HUES48 (cell line): ENCODE measurements at regions not wholly inside any gene's neighbourhood (a gene's known extent, or its start where the extent isn't known, plus 50 kb on each side); places are given as distances from the start of the nearest gene placed in this dataset.
"Not testable (repeated sequence)": the region's sequence is repeated elsewhere in the genome, so short reads cannot be mapped to it uniquely, and the experiment has no call there.

Source experiments
- H3K27ac ChIP-seq: one replicate; pipeline ENCODE4 v1.7.0; 2013; ENCODE audit warnings: low read depth, low read length, inconsistent platforms
- H3K27me3 ChIP-seq: 2 replicates; pipeline ENCODE4 v1.6.1; 2013; ENCODE audit warnings: mild to moderate bottlenecking, low read length; ENCODE audit not compliant: control insufficient read depth, insufficient read depth
- H3K36me3 ChIP-seq: 2 replicates; pipeline ENCODE4 v1.6.1; 2013; ENCODE audit warnings: low read length; ENCODE audit not compliant: control insufficient read depth, insufficient read depth
- H3K4me1 ChIP-seq: 2 replicates; pipeline ENCODE4 v1.6.1; 2013; ENCODE audit warnings: mild to moderate bottlenecking, low read length; ENCODE audit not compliant: control insufficient read depth, insufficient read depth
- H3K4me3 ChIP-seq: 2 replicates; pipeline ENCODE4 v1.5.1; 2013; ENCODE audit warnings: mild to moderate bottlenecking, low read depth, low read length
- H3K9ac ChIP-seq: 2 replicates; pipeline ENCODE4 v1.6.1; 2013; ENCODE audit warnings: mild to moderate bottlenecking, low read depth, low read length, moderate library complexity
- H3K9me3 ChIP-seq: 2 replicates; pipeline ENCODE4 v1.6.1; 2013; ENCODE audit warnings: low read length; ENCODE audit not compliant: control insufficient read depth, insufficient read depth

GRCh38 chr21:15291621-15292266 lies 226.9 kb upstream of the NRIP1 start:
- Histone ChIP-seq H3K27ac (no peak overlapping the region), H3K4me1 (peaks cover 18% of the 10 kb centered on the region), H3K9me3 (no peaks in the 10 kb centered on the region), H3K36me3 (no peaks in the 10 kb centered on the region), H3K4me3 (no peak overlapping the region), H3K27me3 (no peaks in the 10 kb centered on the region), H3K9ac (no peak overlapping the region)

GRCh38 chr21:15293240-15293639 lies 228.4 kb upstream of the NRIP1 start:
- Histone ChIP-seq H3K27me3 (no peaks in the 10 kb centered on the region), H3K9ac (no peak overlapping the region), H3K9me3 (no peaks in the 10 kb centered on the region), H3K4me1 (peaks cover 18% of the 10 kb centered on the region), H3K36me3 (no peaks in the 10 kb centered on the region), H3K4me3 (no peak overlapping the region), H3K27ac (peak overlapping the region; percentile 83)

- peaks cover 18% of the 10 kb centered on the region for H3K4me1 ChIP-seq
- no peak overlapping the region for H3K4me3 ChIP-seq
- no peak overlapping the region for H3K9ac ChIP-seq
- H3K27ac ChIP-seq, result no peak overlapping the region
- H3K27me3 ChIP-seq, result no peaks in the 10 kb centered on the region
- peaks cover 4% of the 10 kb centered on the region for H3K9me3 ChIP-seq
- H3K36me3 ChIP-seq, result no peaks in the 10 kb centered on the region
Measured at GRCh38 chr21:15295875-15296274, 231.1 kb upstream of the NRIP1 start.

GRCh38 chr21:15297824-15298223 lies 233.0 kb upstream of the NRIP1 start:
- Histone ChIP-seq H3K4me3 (no peak overlapping the region), H3K9ac (no peak overlapping the region), H3K9me3 (peaks cover 14% of the 10 kb centered on the region), H3K27ac (no peak overlapping the region), H3K36me3 (no peaks in the 10 kb centered on the region), H3K4me1 (peaks cover 12% of the 10 kb centered on the region), H3K27me3 (no peaks in the 10 kb centered on the region)

- Histone ChIP-seq H3K27me3 (no peaks in the 10 kb centered on the region), H3K36me3 (no peaks in the 10 kb centered on the region), H3K9me3 (peaks cover 14% of the 10 kb centered on the region), H3K9ac (no peak overlapping the region), H3K27ac (no peak overlapping the region), H3K4me1 (peaks cover 8% of the 10 kb centered on the region), H3K4me3 (no peak overlapping the region)
Measured at GRCh38 chr21:15298306-15298705, 233.5 kb upstream of the NRIP1 start.

- not testable (repeated sequence) for H3K36me3 ChIP-seq, H3K27ac ChIP-seq, H3K9ac ChIP-seq, H3K27me3 ChIP-seq, H3K4me1 ChIP-seq, H3K4me3 ChIP-seq
- H3K9me3 ChIP-seq, result peaks cover 14% of the 10 kb centered on the region
Measured at GRCh38 chr21:15298755-15299154, 234.0 kb upstream of the NRIP1 start.

- H3K9ac ChIP-seq, result no peak overlapping the region
- peaks cover 14% of the 10 kb centered on the region for H3K9me3 ChIP-seq
- no peak overlapping the region for H3K4me3 ChIP-seq
- H3K27ac ChIP-seq, result no peak overlapping the region
- no peaks in the 10 kb centered on the region for H3K36me3 ChIP-seq
- no peaks in the 10 kb centered on the region for H3K27me3 ChIP-seq
- peaks cover 9% of the 10 kb centered on the region for H3K4me1 ChIP-seq
Measured at GRCh38 chr21:15300131-15300530, 235.3 kb upstream of the NRIP1 start.

- no peaks in the 10 kb centered on the region for H3K27me3 ChIP-seq
Measured at GRCh38 chr21:15301014-15301413, 236.2 kb upstream of the NRIP1 start.

GRCh38 chr21:15301736-15302135 lies 236.9 kb upstream of the NRIP1 start:
- Histone ChIP-seq H3K27me3 (no peaks in the 10 kb centered on the region), H3K4me3 (no peak overlapping the region), H3K36me3 (no peaks in the 10 kb centered on the region), H3K27ac (no peak overlapping the region), H3K4me1 (peaks cover 9% of the 10 kb centered on the region), H3K9ac (no peak overlapping the region), H3K9me3 (peaks cover 14% of the 10 kb centered on the region)

More at GRCh38 chr21:15301014-15301413, 236.2 kb upstream of the NRIP1 start:
- Histone ChIP-seq H3K4me3 (no peak overlapping the region), H3K4me1 (peaks cover 9% of the 10 kb centered on the region), H3K27ac (no peak overlapping the region), H3K9ac (no peak overlapping the region), H3K36me3 (no peaks in the 10 kb centered on the region), H3K9me3 (peaks cover 14% of the 10 kb centered on the region)

GRCh38 chr21:15306271-15306670 lies 241.5 kb upstream of the NRIP1 start:
- Histone ChIP-seq H3K36me3 (no peaks in the 10 kb centered on the region), H3K4me3 (no peak overlapping the region), H3K9ac (no peak overlapping the region), H3K27me3 (no peaks in the 10 kb centered on the region), H3K4me1 (peaks cover 9% of the 10 kb centered on the region), H3K27ac (no peak overlapping the region), H3K9me3 (0 out of 2 replicates have a peak, but pooled peaks cover 6% of the 10 kb centered on the region)

- H3K36me3 ChIP-seq, result no peaks in the 10 kb centered on the region
- H3K27ac ChIP-seq, result no peak overlapping the region
- H3K27me3 ChIP-seq, result no peaks in the 10 kb centered on the region
- no peaks in the 10 kb centered on the region for H3K9me3 ChIP-seq
- H3K4me3 ChIP-seq, result no peak overlapping the region
- no peak overlapping the region for H3K9ac ChIP-seq
- H3K4me1 ChIP-seq, result 0 out of 2 replicates have a peak, but pooled peaks cover 5% of the 10 kb centered on the region
Measured at GRCh38 chr21:15308333-15308732, 243.5 kb upstream of the NRIP1 start.
